ENCODE measurements at regions not wholly inside any gene's neighbourhood (a gene's known extent, or its start where the extent isn't known, plus 50 kb on each side); places are given as distances from the start of the nearest gene placed in this dataset.
"Not testable (repeated sequence)": the region's sequence is repeated elsewhere in the genome, so short reads cannot be mapped to it uniquely, and the experiment has no call there.

DNA sequence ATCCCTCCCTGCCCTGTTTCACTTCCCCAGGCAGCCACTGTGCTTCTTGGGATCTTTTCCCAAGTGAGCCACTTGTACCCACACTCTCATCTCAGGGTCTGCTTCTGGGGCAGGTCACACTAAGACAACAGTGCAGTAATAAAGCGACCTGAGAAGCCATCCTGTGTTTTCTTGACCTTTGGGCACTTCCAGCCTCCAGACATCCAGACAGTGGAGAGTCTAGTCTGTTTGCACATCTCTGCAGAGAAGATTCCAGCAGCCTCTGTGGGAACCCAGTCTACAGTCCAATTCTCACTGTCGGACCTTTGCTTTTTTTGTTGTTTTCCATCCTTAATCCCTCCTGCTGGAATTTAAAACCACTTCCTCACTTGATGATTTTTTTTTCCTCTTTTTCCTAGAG lies 50.3 kb upstream of the ATP6AP2 start:
- no peak for DNase-seq (ENCODE audit: low read depth in 2 of 2)

DNA sequence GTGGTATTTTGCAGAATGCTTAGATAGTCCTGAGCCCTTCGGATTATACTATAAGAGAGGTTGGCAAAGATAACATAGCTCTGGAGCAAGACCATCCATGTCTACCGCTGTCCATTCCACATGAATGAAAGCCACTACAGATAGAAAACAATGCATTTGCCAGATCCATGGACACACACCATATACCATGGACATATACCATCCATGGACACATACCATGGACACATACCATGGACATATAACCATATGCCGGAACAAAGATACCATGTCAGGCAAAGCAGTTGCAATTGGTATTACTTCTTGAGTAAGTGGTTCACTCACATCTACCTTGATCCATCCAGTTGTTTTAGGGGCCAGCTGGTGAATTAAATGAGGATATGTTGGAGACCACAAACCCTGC lies 53.2 kb upstream of the ATP6AP2 start:
- DNase-seq (ENCODE audit: low read depth in 2 of 2): no peak

- no peak for DNase-seq (ENCODE audit: low read depth in 2 of 2)
Measured at GRCh38 chrX:40526412-40526811, 54.4 kb upstream of the ATP6AP2 start.

GRCh38 chrX:40525901-40526300 lies 54.9 kb upstream of the ATP6AP2 start:
- DNase-seq (ENCODE audit: low read depth in 2 of 2): not testable (repeated sequence)

GRCh38 chrX:40524423-40524822 lies 56.3 kb upstream of the ATP6AP2 start:
- no peak for DNase-seq (ENCODE audit: low read depth in 2 of 2)

DNA sequence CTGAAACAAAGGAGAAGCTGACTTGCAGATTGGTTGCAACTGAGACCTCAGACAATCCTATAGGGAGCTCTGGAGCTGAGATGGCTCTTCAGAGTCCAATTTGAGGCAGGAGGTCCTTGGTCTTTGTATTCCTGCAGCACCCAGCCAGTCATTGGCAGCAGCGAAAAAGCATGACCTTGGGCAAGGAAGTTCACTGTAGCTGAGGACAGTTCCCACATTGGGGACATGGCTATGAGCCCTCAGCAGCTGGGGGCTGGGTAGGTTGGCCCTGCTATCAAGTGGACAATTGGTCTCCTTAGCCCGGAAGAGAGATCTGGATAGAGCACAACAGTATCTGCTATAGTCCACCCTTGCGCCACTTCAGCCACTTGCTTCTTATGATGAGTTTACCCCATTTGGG lies 56.9 kb upstream of the ATP6AP2 start:
- no peak for DNase-seq (ENCODE audit: low read depth in 2 of 2)

- DNase-seq (ENCODE audit: low read depth in 2 of 2): no peak
Measured at GRCh38 chrX:40521868-40522450, 58.8 kb upstream of the ATP6AP2 start.

DNA sequence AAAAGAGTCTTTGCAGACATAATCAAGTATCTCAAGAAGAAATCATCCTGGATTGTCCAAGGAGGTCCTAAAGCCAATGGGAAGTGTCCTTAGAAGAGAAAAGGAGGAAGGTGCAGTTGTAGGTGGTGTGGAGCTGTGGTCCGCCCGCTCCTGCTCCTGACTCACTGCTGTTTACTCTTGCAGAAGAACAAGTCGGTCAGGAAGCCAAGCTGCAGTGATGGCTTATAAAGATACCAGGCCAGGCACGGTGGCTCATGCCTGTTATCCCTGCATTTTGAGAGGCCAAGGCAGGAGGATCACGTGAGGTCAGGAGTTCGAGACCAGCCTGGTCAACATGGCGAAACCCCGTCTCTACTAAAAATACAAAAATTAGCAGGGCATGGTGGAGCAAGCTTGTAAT lies 66.4 kb upstream of the ATP6AP2 start:
- DNase-seq (ENCODE audit: low read depth in 2 of 2): no peak

DNA sequence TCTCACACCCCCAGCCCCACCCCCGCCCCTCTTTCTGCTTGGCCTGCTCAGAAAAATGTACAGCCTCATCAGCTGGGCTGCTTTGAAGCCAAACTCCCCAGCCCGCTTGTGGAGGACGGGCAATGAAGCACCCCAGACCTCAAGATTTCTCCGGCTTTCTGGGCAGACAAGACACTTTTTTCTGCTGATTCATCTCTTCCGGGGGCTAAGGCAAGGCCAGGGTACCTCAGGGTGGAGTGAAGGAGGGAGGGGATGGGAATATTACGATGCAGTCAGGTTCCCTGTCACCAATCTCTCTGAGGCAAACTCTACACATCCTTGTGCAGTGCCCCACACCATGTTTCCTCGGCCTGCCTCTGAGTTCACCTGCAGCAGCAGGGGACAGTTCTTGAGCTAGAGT lies 66.9 kb upstream of the ATP6AP2 start:
- no peak for DNase-seq (ENCODE audit: low read depth in 2 of 2)

- DNase-seq (ENCODE audit: low read depth in 2 of 2): no peak
Measured at GRCh38 chrX:40513012-40513411, 67.8 kb upstream of the ATP6AP2 start.

DNA sequence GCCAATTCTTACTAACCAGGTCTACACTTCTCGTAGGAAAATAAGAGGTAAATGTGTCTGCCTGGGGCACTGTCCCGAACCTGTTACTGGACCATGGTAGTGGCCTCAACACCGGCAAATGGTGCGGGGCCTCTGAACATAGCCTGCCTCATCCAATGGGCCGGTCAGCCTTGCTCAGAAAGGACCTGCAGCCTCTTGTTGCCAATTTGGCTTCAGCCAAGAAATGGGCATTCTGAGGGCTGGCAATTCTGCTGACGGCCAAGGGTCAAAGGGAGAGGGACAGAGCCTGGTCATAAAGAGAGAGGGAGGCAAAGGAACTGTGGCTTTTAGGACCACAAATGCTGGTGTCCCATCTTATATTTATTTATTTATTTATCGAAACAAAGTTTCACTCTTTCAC lies 69.5 kb upstream of the ATP6AP2 start:
- no peak for DNase-seq (ENCODE audit: low read depth in 2 of 2)

DNA sequence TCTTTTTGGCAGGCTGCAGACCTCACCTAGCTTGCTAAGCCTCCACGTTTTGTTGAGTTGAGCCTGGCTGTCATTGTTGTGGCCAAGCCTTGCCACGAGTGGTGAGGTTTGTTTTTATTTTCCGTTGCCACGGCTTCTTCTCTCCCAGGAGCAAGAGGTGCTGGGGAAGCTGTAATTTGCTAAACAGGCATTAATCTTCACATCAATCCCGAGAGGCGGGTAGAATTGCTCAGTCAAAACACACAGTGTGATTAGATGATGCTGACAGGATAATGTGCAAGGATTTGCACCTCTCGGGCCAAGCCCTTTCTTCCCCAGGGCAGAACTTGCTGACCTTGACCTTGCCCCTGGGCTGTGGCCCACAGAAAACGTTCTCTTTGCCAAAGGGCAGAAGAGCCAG lies 72.2 kb upstream of the ATP6AP2 start:
- no peak for DNase-seq (ENCODE audit: low read depth in 2 of 2)

- no peak for DNase-seq (ENCODE audit: low read depth in 2 of 2)
Measured at GRCh38 chrX:40506201-40506985, 74.4 kb upstream of the ATP6AP2 start.

- DNase-seq (ENCODE audit: low read depth in 2 of 2): no peak
Measured at GRCh38 chrX:40504801-40505605, 75.8 kb upstream of the ATP6AP2 start.

DNA sequence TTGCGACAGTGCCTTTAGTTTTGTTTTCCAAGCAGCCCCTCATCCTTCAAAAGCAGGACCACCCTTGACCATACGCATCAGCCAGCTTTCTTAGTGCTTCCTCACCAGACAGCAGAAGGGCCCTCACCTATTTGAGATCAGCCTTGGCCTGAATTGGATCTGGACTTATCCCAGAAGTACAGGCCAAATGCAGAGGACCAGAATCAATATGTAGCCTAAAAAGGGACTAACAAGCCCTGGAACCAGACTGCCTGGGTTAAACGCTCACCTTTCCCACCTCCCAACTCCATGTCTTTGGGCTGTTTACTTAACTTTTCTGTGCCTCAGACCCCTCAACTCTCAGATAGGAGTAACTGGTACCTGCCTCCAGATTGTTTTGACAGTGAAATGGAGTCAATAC lies 77.7 kb upstream of the ATP6AP2 start:
- no peak for DNase-seq (ENCODE audit: low read depth in 2 of 2)

GRCh38 chrX:40502688-40503087 lies 78.1 kb upstream of the ATP6AP2 start:
- DNase-seq (ENCODE audit: low read depth in 2 of 2): no peak

DNA sequence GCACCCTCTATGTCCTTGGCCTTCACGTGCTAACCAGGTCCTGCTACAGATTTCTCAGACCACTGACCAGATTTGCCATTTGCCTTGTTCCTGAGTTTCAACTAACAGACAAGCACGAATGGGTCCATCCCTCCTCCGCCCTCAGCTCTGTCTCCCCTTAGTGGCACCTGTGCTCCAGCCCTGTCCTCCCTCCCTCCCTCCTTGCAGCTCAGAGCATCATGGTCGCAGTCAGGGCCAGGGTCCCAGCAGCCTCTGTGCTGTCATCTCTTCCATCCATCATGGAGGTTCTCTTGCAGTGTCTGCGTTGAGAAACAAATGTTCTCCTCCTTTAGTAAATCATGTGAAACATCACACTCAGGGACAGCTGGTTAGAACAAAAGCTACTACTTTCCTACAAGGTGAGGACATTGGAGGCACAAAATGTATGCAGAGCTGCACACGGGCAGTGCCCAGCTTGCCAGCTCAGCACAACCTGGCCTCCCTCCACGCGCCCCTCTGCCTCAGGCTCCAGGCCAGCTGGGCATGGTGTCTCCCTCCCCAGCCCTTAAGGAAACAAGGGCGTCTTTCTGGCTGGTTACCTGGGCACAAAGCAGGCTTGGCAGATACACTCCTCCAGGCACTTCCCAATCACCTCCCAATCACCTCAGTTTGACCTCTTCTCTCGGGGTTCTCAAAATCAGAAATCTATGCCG lies 79.5 kb upstream of the ATP6AP2 start:
- no peak for DNase-seq (ENCODE audit: low read depth in 2 of 2)

DNA sequence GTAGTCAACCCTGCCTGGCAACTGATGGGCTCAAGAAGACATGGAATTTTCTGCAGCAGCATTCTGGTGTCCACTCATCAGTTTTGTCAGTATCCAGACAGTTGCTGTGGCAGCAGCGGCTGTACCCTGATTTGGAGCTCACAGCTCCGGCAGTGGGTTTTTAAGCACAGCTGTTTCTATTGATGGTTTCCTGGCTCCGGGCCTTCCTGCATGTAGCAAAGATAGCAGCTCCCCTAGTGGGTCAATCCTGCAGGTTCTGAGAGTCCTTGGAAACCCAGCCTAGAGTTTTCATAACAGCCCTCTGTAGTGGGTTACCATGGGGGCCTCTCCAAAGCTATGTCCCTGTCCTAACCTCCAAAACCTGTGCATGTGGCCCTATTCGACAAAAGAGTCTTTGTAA lies 84.0 kb upstream of the ATP6AP2 start:
- DNase-seq (ENCODE audit: low read depth in 2 of 2): no peak

- no peak for DNase-seq (ENCODE audit: low read depth in 2 of 2)
Measured at GRCh38 chrX:40495659-40496058, 85.1 kb upstream of the ATP6AP2 start.

GRCh38 chrX:40494005-40494404 lies 86.8 kb upstream of the ATP6AP2 start:
- DNase-seq (ENCODE audit: low read depth in 2 of 2): no peak

GRCh38 chrX:40488296-40488695 lies 92.5 kb upstream of the ATP6AP2 start:
- no peak for DNase-seq (ENCODE audit: low read depth in 2 of 2)

DNA sequence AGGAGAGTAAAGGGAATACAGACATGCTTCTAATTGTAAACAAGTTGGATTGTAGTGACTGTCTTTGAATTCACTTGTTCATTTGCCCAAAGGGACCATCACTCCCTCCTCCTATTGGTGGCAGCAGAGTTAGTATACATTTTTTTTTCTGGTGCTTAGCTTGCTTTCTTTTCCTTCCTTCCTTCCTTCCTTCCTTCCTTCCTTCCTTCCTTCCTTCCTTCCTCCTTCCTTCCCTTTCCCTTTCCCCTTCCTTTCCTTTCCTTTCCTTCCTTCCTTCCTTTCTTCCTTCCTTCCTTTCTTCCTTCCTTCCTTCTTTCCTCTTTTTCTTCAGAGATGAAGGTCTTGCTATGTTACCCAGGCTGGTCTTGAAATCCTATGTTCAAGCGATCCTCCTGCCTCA lies 94.8 kb upstream of the ATP6AP2 start:
- DNase-seq (ENCODE audit: low read depth in 2 of 2): no peak
